ENCODE measurements at regions not wholly inside any gene's neighbourhood (a gene's known extent, or its start where the extent isn't known, plus 50 kb on each side); places are given as distances from the start of the nearest gene placed in this dataset.
"Not testable (repeated sequence)": the region's sequence is repeated elsewhere in the genome, so short reads cannot be mapped to it uniquely, and the experiment has no call there.

GRCh38 chr18:29715960-29716359, 1326.6 kb downstream of the DSC3 start:
- TF ChIP-seq CTCF (IDR thresholded peaks at IDR 0.05; ENCODE audit: borderline replicate concordance, extremely low read depth, low read length, poor library complexity, severe bottlenecking); EZH2 (IDR thresholded peaks at IDR 0.05; ENCODE audit: borderline replicate concordance, low read depth, low read length, severe bottlenecking): not testable (repeated sequence)
